ENCODE measurements at regions not wholly inside any gene's neighbourhood (a gene's known extent, or its start where the extent isn't known, plus 50 kb on each side); places are given as distances from the start of the nearest gene placed in this dataset.

DNA sequence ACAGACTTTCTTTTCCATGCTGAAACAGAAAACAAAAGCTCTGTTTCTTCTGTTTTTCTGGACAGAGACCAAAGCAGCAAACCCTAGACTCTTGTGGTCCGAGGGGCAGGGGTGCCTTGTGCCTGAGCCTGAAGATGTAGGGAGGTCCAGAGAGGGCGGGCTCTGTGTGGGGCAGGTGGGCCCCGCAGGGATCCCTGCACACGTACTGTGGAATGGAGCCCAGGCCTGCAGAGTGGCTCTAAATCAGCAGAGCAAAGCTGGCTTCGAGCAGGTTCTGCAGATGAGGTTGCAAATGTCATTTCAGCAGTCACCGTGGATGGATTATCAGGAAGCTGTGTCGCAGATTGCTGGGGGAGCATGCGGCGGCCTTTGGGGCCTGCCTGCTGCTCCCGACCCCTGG is 438.6 kb downstream of the RNF144A start:
- Histone ChIP-seq H3K4me3 (ENCODE audit: low read depth, low read length) (no peak overlapping the region), H3K79me1 (ENCODE audit: low read length) (no peaks in the 10 kb centered on the region), H3K4ac (ENCODE audit: low read depth, low read length) (no peak overlapping the region), H3K27ac (ENCODE audit: low read depth, low read length) (no peak overlapping the region), H3K23ac (ENCODE audit: low read length) (no peak overlapping the region), H2AK5ac (ENCODE audit: low read length) (no peak overlapping the region), H2BK5ac (ENCODE audit: low read depth, low read length, poor library complexity) (no peak overlapping the region), H4K91ac (ENCODE audit: low read depth, low read length) (no peak overlapping the region), H3K9ac (ENCODE audit: low read length) (no peak overlapping the region), H2AFZ (ENCODE audit: insufficient read depth, low read length, poor library complexity) (no peak overlapping the region), H3K4me1 (ENCODE audit: control insufficient read depth in 1 of 2, insufficient read depth in 2 of 2, low read length in 2 of 2) (no peaks in the 10 kb centered on the region), H3K9me3 (ENCODE audit: insufficient read depth, low read depth, low read length) (peaks cover 2% of the 10 kb centered on the region), H3K14ac (ENCODE audit: low read length) (no peak overlapping the region), H4K8ac (ENCODE audit: low read depth, low read length) (no peak overlapping the region), H3K18ac (ENCODE audit: low read length) (no peak overlapping the region), H4K12ac (ENCODE audit: low read depth, low read length) (no peak overlapping the region), H3K27me3 (ENCODE audit: insufficient read depth, low read length) (no peaks in the 10 kb centered on the region), H3K79me2 (ENCODE audit: control insufficient read depth, insufficient read depth, low read length, poor library complexity) (no peaks in the 10 kb centered on the region), H2BK12ac (ENCODE audit: low read length) (no peak overlapping the region), H3K36me3 (ENCODE audit: control insufficient read depth in 1 of 2, insufficient read depth in 2 of 2, low read length in 2 of 2) (no peaks in the 10 kb centered on the region), H2BK120ac (ENCODE audit: insufficient read depth, low read length, poor library complexity) (no peak overlapping the region), H3K4me2 (ENCODE audit: low read length) (no peak overlapping the region)
- DNase-seq: no peak
- no CpG with 5 or more reads among the region's 10 CpGs for WGBS (ENCODE audit: extremely low coverage, insufficient coverage, insufficient read length)

DNA sequence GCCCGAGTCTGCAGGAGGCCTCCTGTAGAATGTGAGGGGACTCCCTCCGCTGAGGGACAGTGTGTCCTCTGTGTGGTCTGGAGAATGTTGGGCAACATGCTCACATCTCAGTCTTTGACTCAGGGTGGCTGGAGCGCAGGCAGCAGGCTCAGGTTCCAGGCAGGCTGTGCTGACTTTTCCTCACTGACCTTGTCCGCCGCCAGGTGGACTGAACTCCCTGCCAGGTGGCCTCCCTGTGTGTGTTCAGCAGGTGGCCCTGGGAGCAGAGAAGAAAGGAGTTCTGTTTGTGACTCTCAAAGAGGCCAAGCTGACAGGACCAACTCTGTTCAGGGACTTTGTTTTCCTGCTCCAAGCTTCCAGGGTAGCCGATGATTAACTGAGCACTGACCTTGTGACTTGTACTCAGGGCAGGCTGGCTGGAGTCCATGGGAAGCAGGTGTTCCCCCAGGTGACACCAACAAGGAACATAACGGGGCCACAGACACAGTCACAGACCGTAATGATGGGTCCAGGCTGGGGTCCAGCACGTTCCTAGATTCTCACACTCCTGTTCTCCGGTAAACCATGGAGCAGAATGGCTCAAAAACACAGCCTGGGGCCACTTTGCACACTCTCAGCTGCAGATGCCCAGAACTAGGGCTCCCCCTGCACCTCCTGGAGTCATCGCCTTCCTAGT is 439.8 kb downstream of the RNF144A start:
- H3K4ac ChIP-seq (ENCODE audit: low read depth, low read length): no peak overlapping the region
- H2AK5ac ChIP-seq (ENCODE audit: low read length): no peak overlapping the region
- no peak overlapping the region for H3K23ac ChIP-seq (ENCODE audit: low read length)
- DNase-seq: no peak
- no peaks in the 10 kb centered on the region for H3K79me1 ChIP-seq (ENCODE audit: low read length)
- no peak overlapping the region for H3K9ac ChIP-seq (ENCODE audit: low read length)
- H3K27ac ChIP-seq (ENCODE audit: low read depth, low read length): no peak overlapping the region
- H3K4me2 ChIP-seq (ENCODE audit: low read length): no peak overlapping the region
- no peak overlapping the region for H2AFZ ChIP-seq (ENCODE audit: insufficient read depth, low read length, poor library complexity)
- no peak overlapping the region for H2BK5ac ChIP-seq (ENCODE audit: low read depth, low read length, poor library complexity)
- no CpG with 5 or more reads among the region's 11 CpGs for WGBS (ENCODE audit: extremely low coverage, insufficient coverage, insufficient read length)
- H3K27me3 ChIP-seq (ENCODE audit: insufficient read depth, low read length): no peaks in the 10 kb centered on the region
- H3K4me3 ChIP-seq (ENCODE audit: low read depth, low read length): no peak overlapping the region
- H3K9me3 ChIP-seq (ENCODE audit: insufficient read depth, low read depth, low read length): peaks cover 2% of the 10 kb centered on the region
- H3K79me2 ChIP-seq (ENCODE audit: control insufficient read depth, insufficient read depth, low read length, poor library complexity): no peaks in the 10 kb centered on the region
- no peak overlapping the region for H4K91ac ChIP-seq (ENCODE audit: low read depth, low read length)
- H4K12ac ChIP-seq (ENCODE audit: low read depth, low read length): no peak overlapping the region
- H3K14ac ChIP-seq (ENCODE audit: low read length): no peak overlapping the region
- H2BK120ac ChIP-seq (ENCODE audit: insufficient read depth, low read length, poor library complexity): no peak overlapping the region
- no peak overlapping the region for H4K8ac ChIP-seq (ENCODE audit: low read depth, low read length)
- H2BK12ac ChIP-seq (ENCODE audit: low read length): no peak overlapping the region
- no peaks in the 10 kb centered on the region for H3K4me1 ChIP-seq (ENCODE audit: control insufficient read depth in 1 of 2, insufficient read depth in 2 of 2, low read length in 2 of 2)
- no peak overlapping the region for H3K18ac ChIP-seq (ENCODE audit: low read length)
- no peaks in the 10 kb centered on the region for H3K36me3 ChIP-seq (ENCODE audit: control insufficient read depth in 1 of 2, insufficient read depth in 2 of 2, low read length in 2 of 2)

DNA sequence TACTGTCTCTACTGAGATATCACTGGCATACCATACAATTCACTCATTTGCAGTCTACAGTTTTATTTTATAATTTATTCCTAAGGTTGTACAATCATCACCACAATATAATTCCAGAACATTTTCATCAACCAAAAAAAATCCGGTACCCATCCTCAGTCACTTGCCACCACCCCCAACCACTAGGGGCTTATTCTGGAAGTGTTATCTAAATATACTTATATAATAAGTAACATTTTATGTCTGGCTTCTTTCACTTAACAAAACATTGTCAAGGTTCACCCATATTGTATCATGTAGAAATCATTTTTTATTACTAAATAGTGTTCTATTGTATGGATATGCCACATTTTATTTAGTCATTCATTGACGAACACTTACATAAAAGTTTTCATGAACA is 440.8 kb downstream of the RNF144A start:
- Histone ChIP-seq H2BK5ac (ENCODE audit: low read depth, low read length, poor library complexity) (no peak overlapping the region), H4K12ac (ENCODE audit: low read depth, low read length) (no peak overlapping the region)
- 100% methylated on average over 1 of the region's 2 CpGs for WGBS (ENCODE audit: extremely low coverage, insufficient coverage, insufficient read length)

DNA sequence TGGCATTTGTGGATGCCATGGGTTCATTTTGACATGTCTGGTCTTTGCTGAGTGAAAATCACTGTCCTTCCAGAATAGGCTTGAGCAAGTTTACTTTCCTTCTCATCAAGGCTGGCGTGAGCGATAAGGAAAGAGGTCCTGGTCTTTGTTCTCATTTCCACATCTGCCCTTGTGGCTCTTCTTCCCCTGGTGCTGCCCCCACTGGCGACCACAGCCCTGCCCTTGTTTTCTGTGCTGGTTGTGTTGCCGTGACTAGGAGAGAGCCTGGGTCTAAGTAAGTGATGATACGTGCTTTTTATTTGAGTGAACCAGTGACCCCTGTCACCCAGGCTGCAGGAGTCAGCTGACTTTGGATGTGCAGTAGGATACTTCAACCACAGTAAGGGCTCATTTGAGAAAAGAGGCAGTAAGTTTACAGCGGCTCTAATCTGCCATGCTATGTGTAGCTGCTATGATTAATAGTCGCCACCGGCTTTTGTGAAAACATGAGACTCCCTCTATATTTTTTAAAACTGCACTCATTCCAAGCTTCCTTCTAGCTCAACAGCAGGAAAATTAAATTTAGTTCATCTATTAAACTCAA is 441.7 kb downstream of the RNF144A start:
- Histone ChIP-seq H2BK120ac (ENCODE audit: insufficient read depth, low read length, poor library complexity) (no peak overlapping the region), H4K12ac (ENCODE audit: low read depth, low read length) (no peak overlapping the region), H2BK5ac (ENCODE audit: low read depth, low read length, poor library complexity) (no peak overlapping the region), H3K18ac (ENCODE audit: low read length) (no peak overlapping the region), H2BK12ac (ENCODE audit: low read length) (no peak overlapping the region), H4K8ac (ENCODE audit: low read depth, low read length) (no peak overlapping the region), H3K9me3 (ENCODE audit: insufficient read depth, low read depth, low read length) (peaks cover 2% of the 10 kb centered on the region), H3K79me2 (ENCODE audit: control insufficient read depth, insufficient read depth, low read length, poor library complexity) (no peaks in the 10 kb centered on the region), H3K4me3 (ENCODE audit: low read depth, low read length) (no peak overlapping the region), H3K4me2 (ENCODE audit: low read length) (no peak overlapping the region), H3K23ac (ENCODE audit: low read length) (no peak overlapping the region), H3K9ac (ENCODE audit: low read length) (no peak overlapping the region), H3K27ac (ENCODE audit: low read depth, low read length) (no peak overlapping the region), H3K36me3 (ENCODE audit: control insufficient read depth in 1 of 2, insufficient read depth in 2 of 2, low read length in 2 of 2) (no peaks in the 10 kb centered on the region), H3K4ac (ENCODE audit: low read depth, low read length) (no peak overlapping the region), H4K91ac (ENCODE audit: low read depth, low read length) (no peak overlapping the region), H3K14ac (ENCODE audit: low read length) (no peak overlapping the region), H3K27me3 (ENCODE audit: insufficient read depth, low read length) (no peaks in the 10 kb centered on the region), H3K79me1 (ENCODE audit: low read length) (no peaks in the 10 kb centered on the region), H3K4me1 (ENCODE audit: control insufficient read depth in 1 of 2, insufficient read depth in 2 of 2, low read length in 2 of 2) (no peaks in the 10 kb centered on the region), H2AK5ac (ENCODE audit: low read length) (no peak overlapping the region), H2AFZ (ENCODE audit: insufficient read depth, low read length, poor library complexity) (no peak overlapping the region)
- no peak for DNase-seq
- no CpG with 5 or more reads among the region's 8 CpGs for WGBS (ENCODE audit: extremely low coverage, insufficient coverage, insufficient read length)

More for the DNA sequence above, 440.8 kb downstream of the RNF144A start:
- H3K79me1 ChIP-seq (ENCODE audit: low read length): no peaks in the 10 kb centered on the region
- H2BK120ac ChIP-seq (ENCODE audit: insufficient read depth, low read length, poor library complexity): no peak overlapping the region
- H2BK12ac ChIP-seq (ENCODE audit: low read length): no peak overlapping the region
- no peak overlapping the region for H3K18ac ChIP-seq (ENCODE audit: low read length)
- no peaks in the 10 kb centered on the region for H3K79me2 ChIP-seq (ENCODE audit: control insufficient read depth, insufficient read depth, low read length, poor library complexity)
- H2AK5ac ChIP-seq (ENCODE audit: low read length): no peak overlapping the region
- H3K4me2 ChIP-seq (ENCODE audit: low read length): no peak overlapping the region
- H4K91ac ChIP-seq (ENCODE audit: low read depth, low read length): no peak overlapping the region
- H3K9me3 ChIP-seq (ENCODE audit: insufficient read depth, low read depth, low read length): peaks cover 2% of the 10 kb centered on the region
- H3K36me3 ChIP-seq (ENCODE audit: control insufficient read depth in 1 of 2, insufficient read depth in 2 of 2, low read length in 2 of 2): no peaks in the 10 kb centered on the region
- no peak overlapping the region for H3K23ac ChIP-seq (ENCODE audit: low read length)
- H3K4me1 ChIP-seq (ENCODE audit: control insufficient read depth in 1 of 2, insufficient read depth in 2 of 2, low read length in 2 of 2): no peaks in the 10 kb centered on the region
- no peak overlapping the region for H3K9ac ChIP-seq (ENCODE audit: low read length)
- H2AFZ ChIP-seq (ENCODE audit: insufficient read depth, low read length, poor library complexity): no peak overlapping the region
- no peak overlapping the region for H4K8ac ChIP-seq (ENCODE audit: low read depth, low read length)
- H3K4ac ChIP-seq (ENCODE audit: low read depth, low read length): no peak overlapping the region
- H3K27me3 ChIP-seq (ENCODE audit: insufficient read depth, low read length): no peaks in the 10 kb centered on the region
- no peak overlapping the region for H3K14ac ChIP-seq (ENCODE audit: low read length)
- H3K4me3 ChIP-seq (ENCODE audit: low read depth, low read length): no peak overlapping the region
- no peak for DNase-seq
- H3K27ac ChIP-seq (ENCODE audit: low read depth, low read length): no peak overlapping the region

Data from trophoblast cell (in vitro differentiated cells and primary cell).